ENCODE measurements at regions not wholly inside any gene's neighbourhood (a gene's known extent, or its start where the extent isn't known, plus 50 kb on each side); places are given as distances from the start of the nearest gene placed in this dataset.

GRCh38 chr2:204069804-204070203, 133.2 kb downstream of the ICOS start:
- TF ChIP-seq SUZ12 (IDR thresholded peaks at IDR 0.05; ENCODE audit: extremely low read depth, insufficient read depth, insufficient read length) (no peak), YY1 (IDR thresholded peaks at IDR 0.05; ENCODE audit: insufficient read depth, insufficient read length) (no peak)

Data from NT2/D1 (cell line).